Urinary bladder (tissue), 3 donors: ENCODE measurements at regions not wholly inside any gene's neighbourhood (a gene's known extent, or its start where the extent isn't known, plus 50 kb on each side); places are given as distances from the start of the nearest gene placed in this dataset.
"Not testable (repeated sequence)": the region's sequence is repeated elsewhere in the genome, so short reads cannot be mapped to it uniquely, and the experiment has no call there.

Source experiments
- DNase-seq: peaks from one replicate; pipeline ENCODE4 v3.0.0-alpha.2; 2015; ENCODE audit errors: extremely low spot score
- H3K27ac ChIP-seq: one replicate; pipeline ENCODE4 v1.5.1; 2013; ENCODE audit warnings: low read depth, mild to moderate bottlenecking, moderate library complexity
- H3K36me3 ChIP-seq: one replicate; pipeline ENCODE4 v1.6.1; 2013; ENCODE audit warnings: mild to moderate bottlenecking, moderate library complexity; ENCODE audit not compliant: insufficient read depth
- H3K4me1 ChIP-seq: one replicate; pipeline ENCODE4 v1.6.1; 2013; ENCODE audit warnings: mild to moderate bottlenecking, moderate library complexity; ENCODE audit not compliant: insufficient read depth
- H3K4me3 ChIP-seq: one replicate; pipeline ENCODE4 v1.5.1; 2013; ENCODE audit warnings: low read depth, low read length
- WGBS: extraction: QIAGEN DNeasy Blood & Tissue Kit; methylation state at CpG from one replicate; pipeline ENCODE4 v1.1.7; 2013; 5-methylcytosine and 5-hydroxymethylcytosine counted together
- donor health status: healthy with polysubstance abuse.
- donor health status: healthy.

- Histone ChIP-seq H3K27ac (no peak overlapping the region), H3K4me3 (no peak overlapping the region), H3K36me3 (no peaks in the 10 kb centered on the region), H3K4me1 (no peaks in the 10 kb centered on the region)
- no peak for DNase-seq
- WGBS: 51% methylated on average over 2 of the region's 2 CpGs
Observed at GRCh38 chr15:62320259-62320658, 155.2 kb upstream of the C2CD4B start.

- H3K36me3 ChIP-seq: no peaks in the 10 kb centered on the region
- no peak for DNase-seq
- H3K4me1 ChIP-seq: no peaks in the 10 kb centered on the region
- 42% methylated on average over 8 of the region's 8 CpGs for WGBS
- H3K4me3 ChIP-seq: no peak overlapping the region
- no peak overlapping the region for H3K27ac ChIP-seq
Observed at GRCh38 chr15:62323353-62323890, 158.3 kb upstream of the C2CD4B start.

GRCh38 chr15:62324382-62324781 is 159.3 kb upstream of the C2CD4B start:
- Histone ChIP-seq H3K4me1 (no peaks in the 10 kb centered on the region), H3K36me3 (no peaks in the 10 kb centered on the region), H3K4me3 (no peak overlapping the region), H3K27ac (no peak overlapping the region)
- DNase-seq: no peak
- WGBS: 64% methylated on average over 5 of the region's 5 CpGs

- WGBS: 67% methylated on average over 7 of the region's 7 CpGs
- no peak for DNase-seq
- H3K27ac ChIP-seq: no peak overlapping the region
Observed at GRCh38 chr15:62325597-62325996, 160.5 kb upstream of the C2CD4B start.

GRCh38 chr15:62326460-62327011 is 161.5 kb upstream of the C2CD4B start:
- 71% methylated on average over 3 of the region's 3 CpGs for WGBS
- H3K27ac ChIP-seq: no peak overlapping the region
- no peaks in the 10 kb centered on the region for H3K4me1 ChIP-seq
- DNase-seq: no peak
- H3K4me3 ChIP-seq: no peak overlapping the region
- H3K36me3 ChIP-seq: no peaks in the 10 kb centered on the region

More at GRCh38 chr15:62325597-62325996, 160.5 kb upstream of the C2CD4B start:
- Histone ChIP-seq H3K4me3 (no peak overlapping the region), H3K4me1 (no peaks in the 10 kb centered on the region), H3K36me3 (no peaks in the 10 kb centered on the region)

- no peaks in the 10 kb centered on the region for H3K36me3 ChIP-seq
- no peak for DNase-seq
- no peaks in the 10 kb centered on the region for H3K4me1 ChIP-seq
- WGBS: 85% methylated on average over 5 of the region's 5 CpGs
- H3K27ac ChIP-seq: no peak overlapping the region
- no peak overlapping the region for H3K4me3 ChIP-seq
Observed at GRCh38 chr15:62327406-62327805, 162.3 kb upstream of the C2CD4B start.

- H3K4me3 ChIP-seq, H3K27ac ChIP-seq, DNase-seq, H3K36me3 ChIP-seq, H3K4me1 ChIP-seq: not testable (repeated sequence)
- WGBS: 97% methylated on average over 22 of the region's 29 CpGs
Observed at GRCh38 chr15:62332472-62332871, 167.4 kb upstream of the C2CD4B start.

- H3K27ac ChIP-seq: no peak overlapping the region
- no peak for DNase-seq
- no peaks in the 10 kb centered on the region for H3K4me1 ChIP-seq
- no peak overlapping the region for H3K4me3 ChIP-seq
- H3K36me3 ChIP-seq: no peaks in the 10 kb centered on the region
Observed at GRCh38 chr15:62334536-62334935, 169.5 kb upstream of the C2CD4B start.

GRCh38 chr15:62337934-62338333 is 172.8 kb upstream of the C2CD4B start:
- H3K4me1 ChIP-seq: no peaks in the 10 kb centered on the region
- H3K4me3 ChIP-seq: no peak overlapping the region
- no peak overlapping the region for H3K27ac ChIP-seq
- DNase-seq: no peak
- WGBS: 79% methylated on average over 4 of the region's 4 CpGs
- no peaks in the 10 kb centered on the region for H3K36me3 ChIP-seq

GRCh38 chr15:62338497-62338896 is 173.4 kb upstream of the C2CD4B start:
- H3K4me3 ChIP-seq: no peak overlapping the region
- H3K4me1 ChIP-seq: no peaks in the 10 kb centered on the region
- no peaks in the 10 kb centered on the region for H3K36me3 ChIP-seq
- no peak for DNase-seq
- 80% methylated on average over 1 of the region's 1 CpG for WGBS
- no peak overlapping the region for H3K27ac ChIP-seq

GRCh38 chr15:62342959-62343358 is 177.9 kb upstream of the C2CD4B start:
- 92% methylated on average over 9 of the region's 9 CpGs for WGBS
- Histone ChIP-seq H3K36me3 (no peaks in the 10 kb centered on the region), H3K4me3 (no peak overlapping the region), H3K27ac (no peak overlapping the region), H3K4me1 (no peaks in the 10 kb centered on the region)
- no peak for DNase-seq

GRCh38 chr15:62343397-62343796 is 178.3 kb upstream of the C2CD4B start:
- Histone ChIP-seq H3K4me1 (no peaks in the 10 kb centered on the region), H3K4me3 (no peak overlapping the region), H3K36me3 (no peaks in the 10 kb centered on the region), H3K27ac (no peak overlapping the region)
- 90% methylated on average over 10 of the region's 10 CpGs for WGBS
- DNase-seq: no peak

GRCh38 chr15:62344806-62345539 is 179.9 kb upstream of the C2CD4B start:
- no peaks in the 10 kb centered on the region for H3K4me1 ChIP-seq
- DNase-seq: no peak
- no peak overlapping the region for H3K27ac ChIP-seq
- no peaks in the 10 kb centered on the region for H3K36me3 ChIP-seq
- no peak overlapping the region for H3K4me3 ChIP-seq
- 28% methylated on average over 21 of the region's 21 CpGs for WGBS

GRCh38 chr15:62346168-62346567 is 181.1 kb upstream of the C2CD4B start:
- Histone ChIP-seq H3K4me1 (no peaks in the 10 kb centered on the region), H3K36me3 (no peaks in the 10 kb centered on the region), H3K27ac (no peak overlapping the region), H3K4me3 (no peak overlapping the region)
- no peak for DNase-seq
- 86% methylated on average over 1 of the region's 1 CpG for WGBS
